ENCODE measurements at regions not wholly inside any gene's neighbourhood (a gene's known extent, or its start where the extent isn't known, plus 50 kb on each side); places are given as distances from the start of the nearest gene placed in this dataset.

GRCh38 chr15:57893040-57893439, 172.5 kb downstream of the ALDH1A2 start:
- H2AK5ac ChIP-seq (ENCODE audit: insufficient read length, low read length), result no peak overlapping the region
- H3K27me3 Mint-ChIP-seq (ENCODE audit: low read depth), result no peaks in the 10 kb centered on the region
- H2BK15ac ChIP-seq (ENCODE audit: low read depth, low read length), result no peak overlapping the region
- H3K9me3 Mint-ChIP-seq, result no peaks in the 10 kb centered on the region
- WGBS (ENCODE audit: extremely low coverage, insufficient read length, low lambda C conversion rate), result no CpG with 5 or more reads among the region's 5 CpGs
- H3K36me3 Mint-ChIP-seq (ENCODE audit: insufficient read depth in 1 of 3, low read depth in 3 of 3), result no peaks in the 10 kb centered on the region
- no peak overlapping the region for H2BK12ac ChIP-seq (ENCODE audit: insufficient read length, low read depth, low read length)
- H3K23ac ChIP-seq (ENCODE audit: insufficient read length, low read depth, low read length), result no peak overlapping the region
- no peaks in the 10 kb centered on the region for H3K23me2 ChIP-seq (ENCODE audit: insufficient read length, low read depth, low read length, poor library complexity, severe bottlenecking)
- H2BK5ac ChIP-seq (ENCODE audit: insufficient read length, low read length), result no peak overlapping the region
- H3K9ac ChIP-seq (ENCODE audit: extremely low read depth, insufficient read length, low read length), result no peak overlapping the region
- H3K27me3 ChIP-seq (ENCODE audit: insufficient read depth, low read length), result no peaks in the 10 kb centered on the region
- no peak overlapping the region for H3K14ac ChIP-seq (ENCODE audit: insufficient read depth, low read length)
- no peak overlapping the region for H3K27ac Mint-ChIP-seq
- H3K4ac ChIP-seq (ENCODE audit: low read depth, low read length), result no peak overlapping the region
- H3T11ph ChIP-seq (ENCODE audit: low read length), result no peak overlapping the region
- no peak overlapping the region for H4K5ac ChIP-seq (ENCODE audit: insufficient read length, low read depth, low read length)
- H2BK120ac ChIP-seq (ENCODE audit: low read depth, low read length, poor library complexity, severe bottlenecking), result no peak overlapping the region
- no peak overlapping the region for H2AFZ ChIP-seq (ENCODE audit: low read length)
- H4K91ac ChIP-seq (ENCODE audit: insufficient read length, low read depth, low read length), result no peak overlapping the region
- no peaks in the 10 kb centered on the region for H3K4me1 Mint-ChIP-seq
- no peaks in the 10 kb centered on the region for H4K20me1 ChIP-seq (ENCODE audit: control insufficient read depth, insufficient read depth, insufficient read length)
- H3K56ac ChIP-seq (ENCODE audit: insufficient read length, low read depth, low read length), result no peak overlapping the region
- no peak overlapping the region for H3K18ac ChIP-seq (ENCODE audit: insufficient read length, low read depth, low read length)
- H3K4me3 Mint-ChIP-seq, result no peak overlapping the region
- no peak overlapping the region for H4K8ac ChIP-seq (replicated peaks; ENCODE audit: insufficient read length, low read depth, low read length)
- DNase-seq, result no peak
- no peaks in the 10 kb centered on the region for H3K4me1 ChIP-seq (ENCODE audit: insufficient read depth, low read length)
- H3K9me3 ChIP-seq (ENCODE audit: control insufficient read depth, low read depth, low read length), result no peaks in the 10 kb centered on the region
- no peaks in the 10 kb centered on the region for H3K79me2 ChIP-seq (ENCODE audit: insufficient read depth, low read length)
- H3K4me2 ChIP-seq (ENCODE audit: insufficient read depth, insufficient read length, low read length), result no peak overlapping the region
- H3K79me1 ChIP-seq (ENCODE audit: insufficient read depth, low read depth, low read length, poor library complexity, severe bottlenecking), result no peaks in the 10 kb centered on the region
- TF ChIP-seq CTCF (conservative IDR thresholded peaks at IDR 0.05), result no peak
- no peak overlapping the region for H3K27ac ChIP-seq (ENCODE audit: insufficient read length, low read depth, low read length)
- H2BK20ac ChIP-seq (ENCODE audit: low read depth, low read length, poor library complexity, severe bottlenecking), result no peak overlapping the region
